SJCRH30 (cell line): ENCODE measurements at regions not wholly inside any gene's neighbourhood (a gene's known extent, or its start where the extent isn't known, plus 50 kb on each side); places are given as distances from the start of the nearest gene placed in this dataset.

Source experiments
- DNase-seq, 2 experiments: peaks; one replicate each; pipeline ENCODE4 v3.0.0-alpha.2; 2015 to 2020
- H3K27ac ChIP-seq: fragments of 250-450 bp; sonication (Bioruptor Pico); 2 replicates; pipeline ENCODE4 v1.5.1; 2020; ENCODE audit warnings: mild to moderate bottlenecking, moderate library complexity
- H3K27me3 ChIP-seq: fragments of 250-450 bp; sonication (Bioruptor Pico); 2 replicates; pipeline ENCODE4 v1.5.1; 2020; ENCODE audit warnings: mild to moderate bottlenecking, moderate library complexity
- H3K36me3 ChIP-seq: fragments of 250-450 bp; sonication (Bioruptor Pico); 2 replicates; pipeline ENCODE4 v1.5.1; 2020; ENCODE audit warnings: mild to moderate bottlenecking, moderate library complexity
- H3K4me1 ChIP-seq: fragments of 250-450 bp; sonication (Bioruptor Pico); 2 replicates; pipeline ENCODE4 v1.5.1; 2020; ENCODE audit warnings: mild to moderate bottlenecking, moderate library complexity
- H3K4me3 ChIP-seq: fragments of 250-450 bp; sonication (Bioruptor Pico); 2 replicates; pipeline ENCODE4 v1.5.1; 2020; ENCODE audit warnings: mild to moderate bottlenecking, moderate library complexity
- H3K9me3 ChIP-seq: fragments of 250-450 bp; sonication (Bioruptor Pico); replicated peaks from 2 replicates; pipeline ENCODE4 v1.5.1; 2020; ENCODE audit warnings: mild to moderate bottlenecking, moderate library complexity

- Histone ChIP-seq H3K27ac (no peak overlapping the region), H3K27me3 (no peaks in the 10 kb centered on the region), H3K36me3 (no peaks in the 10 kb centered on the region), H3K4me1 (no peaks in the 10 kb centered on the region), H3K9me3 (no peaks in the 10 kb centered on the region; the same call in 1 of the 2 replicates), H3K4me3 (no peak overlapping the region)
- DNase-seq: no peak
These were observed 110.1 kb upstream of the CDH6 start for GRCh38 chr5:31083364-31083763.

GRCh38 chr5:31079668-31080067 is 113.8 kb upstream of the CDH6 start:
- Histone ChIP-seq H3K27me3 (no peaks in the 10 kb centered on the region; the same call in 1 of the 2 replicates), H3K9me3 (no peaks in the 10 kb centered on the region; the same call in 1 of the 2 replicates), H3K4me3 (no peak overlapping the region), H3K36me3 (no peaks in the 10 kb centered on the region), H3K27ac (no peak overlapping the region), H3K4me1 (no peaks in the 10 kb centered on the region)
- no peak for DNase-seq

GRCh38 chr5:31078956-31079355 is 114.5 kb upstream of the CDH6 start:
- Histone ChIP-seq H3K4me1 (no peaks in the 10 kb centered on the region), H3K27ac (no peak overlapping the region), H3K9me3 (no peaks in the 10 kb centered on the region; the same call in 1 of the 2 replicates), H3K27me3 (no peaks in the 10 kb centered on the region; the same call in 1 of the 2 replicates), H3K36me3 (no peaks in the 10 kb centered on the region), H3K4me3 (no peak overlapping the region)
- no peak for DNase-seq

- Histone ChIP-seq H3K4me3 (no peak overlapping the region), H3K36me3 (no peaks in the 10 kb centered on the region), H3K9me3 (no peaks in the 10 kb centered on the region; the same call in 1 of the 2 replicates), H3K27ac (no peak overlapping the region), H3K27me3 (no peaks in the 10 kb centered on the region; the same call in 1 of the 2 replicates), H3K4me1 (no peaks in the 10 kb centered on the region)
- no peak for DNase-seq
These were observed 117.5 kb upstream of the CDH6 start for GRCh38 chr5:31075981-31076380.

- no peaks in the 10 kb centered on the region for H3K36me3 ChIP-seq
- H3K27me3 ChIP-seq: no peaks in the 10 kb centered on the region
- no peak for DNase-seq
- H3K4me1 ChIP-seq: no peaks in the 10 kb centered on the region
- no peak overlapping the region for H3K27ac ChIP-seq
- H3K9me3 ChIP-seq: no peaks in the 10 kb centered on the region; the same call in 1 of the 2 replicates
- no peak overlapping the region for H3K4me3 ChIP-seq
These were observed 125.2 kb upstream of the CDH6 start for GRCh38 chr5:31068287-31068686.

GRCh38 chr5:31066655-31067328 is 126.7 kb upstream of the CDH6 start:
- Histone ChIP-seq H3K4me1 (no peaks in the 10 kb centered on the region), H3K36me3 (no peaks in the 10 kb centered on the region), H3K27me3 (no peaks in the 10 kb centered on the region), H3K4me3 (no peak overlapping the region), H3K9me3 (no peaks in the 10 kb centered on the region; the same call in 1 of the 2 replicates), H3K27ac (no peak overlapping the region)
- no peak for DNase-seq

- Histone ChIP-seq H3K27ac (no peak overlapping the region), H3K4me3 (no peak overlapping the region), H3K9me3 (no peaks in the 10 kb centered on the region; the same call in 1 of the 2 replicates), H3K4me1 (no peaks in the 10 kb centered on the region), H3K36me3 (no peaks in the 10 kb centered on the region), H3K27me3 (no peaks in the 10 kb centered on the region)
- no peak for DNase-seq
These were observed 129.3 kb upstream of the CDH6 start for GRCh38 chr5:31064215-31064614.

- Histone ChIP-seq H3K4me1 (peaks cover 3% of the 10 kb centered on the region; the same call in 1 of the 2 replicates), H3K4me3 (no peak overlapping the region), H3K9me3 (no peaks in the 10 kb centered on the region), H3K27ac (no peak overlapping the region), H3K27me3 (no peaks in the 10 kb centered on the region; the same call in 1 of the 2 replicates), H3K36me3 (no peaks in the 10 kb centered on the region)
- no peak for DNase-seq
These were observed 130.4 kb upstream of the CDH6 start for GRCh38 chr5:31062902-31063580.

- DNase-seq: no peak
- Histone ChIP-seq H3K27ac (no peak overlapping the region), H3K36me3 (no peaks in the 10 kb centered on the region), H3K27me3 (no peaks in the 10 kb centered on the region; the same call in 1 of the 2 replicates), H3K4me3 (no peak overlapping the region), H3K9me3 (no peaks in the 10 kb centered on the region), H3K4me1 (peaks cover 3% of the 10 kb centered on the region; the same call in 1 of the 2 replicates)
These were observed 133.6 kb upstream of the CDH6 start for GRCh38 chr5:31059889-31060288.

- no peaks in the 10 kb centered on the region for H3K36me3 ChIP-seq
- DNase-seq: no peak
- H3K27me3 ChIP-seq: no peaks in the 10 kb centered on the region; the same call in 1 of the 2 replicates
- H3K4me3 ChIP-seq: no peak overlapping the region
- no peaks in the 10 kb centered on the region; the same call in 1 of the 2 replicates for H3K9me3 ChIP-seq
- H3K4me1 ChIP-seq: peaks cover 3% of the 10 kb centered on the region; the same call in 1 of the 2 replicates
- no peak overlapping the region for H3K27ac ChIP-seq
These were observed 139.0 kb upstream of the CDH6 start for GRCh38 chr5:31054453-31054852.

GRCh38 chr5:31052937-31053658 is 140.4 kb upstream of the CDH6 start:
- H3K36me3 ChIP-seq: no peaks in the 10 kb centered on the region
- DNase-seq: no peak
- H3K4me3 ChIP-seq: no peak overlapping the region
- no peak overlapping the region for H3K27ac ChIP-seq
- no peaks in the 10 kb centered on the region; the same call in 1 of the 2 replicates for H3K27me3 ChIP-seq
- H3K4me1 ChIP-seq: no peaks in the 10 kb centered on the region
- H3K9me3 ChIP-seq: no peaks in the 10 kb centered on the region; the same call in 1 of the 2 replicates

GRCh38 chr5:31051316-31051715 is 142.2 kb upstream of the CDH6 start:
- Histone ChIP-seq H3K4me1 (no peaks in the 10 kb centered on the region), H3K9me3 (no peaks in the 10 kb centered on the region; the same call in 1 of the 2 replicates), H3K27me3 (no peaks in the 10 kb centered on the region), H3K27ac (no peak overlapping the region), H3K36me3 (no peaks in the 10 kb centered on the region), H3K4me3 (no peak overlapping the region)
- DNase-seq: no peak

- no peak overlapping the region for H3K4me3 ChIP-seq
- H3K27ac ChIP-seq: no peak overlapping the region
- H3K36me3 ChIP-seq: no peaks in the 10 kb centered on the region
- no peaks in the 10 kb centered on the region; the same call in 1 of the 2 replicates for H3K9me3 ChIP-seq
- no peaks in the 10 kb centered on the region for H3K27me3 ChIP-seq
- DNase-seq: peak in 1 of 2 experiments; percentile 36
- no peaks in the 10 kb centered on the region for H3K4me1 ChIP-seq
These were observed 143.4 kb upstream of the CDH6 start for GRCh38 chr5:31049936-31050704.

- H3K27me3 ChIP-seq: no peaks in the 10 kb centered on the region
These were observed 144.0 kb upstream of the CDH6 start for GRCh38 chr5:31049461-31049860.

More at GRCh38 chr5:31049461-31049860, 144.0 kb upstream of the CDH6 start:
- Histone ChIP-seq H3K4me3 (no peak overlapping the region), H3K27ac (no peak overlapping the region), H3K9me3 (no peaks in the 10 kb centered on the region; the same call in 1 of the 2 replicates), H3K36me3 (no peaks in the 10 kb centered on the region), H3K4me1 (no peaks in the 10 kb centered on the region)
- DNase-seq: no peak
